Erythroblast (primary cell): ENCODE measurements at regions not wholly inside any gene's neighbourhood (a gene's known extent, or its start where the extent isn't known, plus 50 kb on each side); places are given as distances from the start of the nearest gene placed in this dataset.

Source experiments
- GATA1 ChIP-seq: IDR thresholded peaks from 2 replicates; pipeline ENCODE4 v1.6.1; 2011; ENCODE audit warnings: low read depth, mild to moderate bottlenecking, control low read depth, low read length, moderate library complexity
- POLR2A ChIP-seq: IDR thresholded peaks from 2 replicates; pipeline ENCODE4 v1.6.1; 2011; ENCODE audit warnings: mild to moderate bottlenecking, low read length

DNA sequence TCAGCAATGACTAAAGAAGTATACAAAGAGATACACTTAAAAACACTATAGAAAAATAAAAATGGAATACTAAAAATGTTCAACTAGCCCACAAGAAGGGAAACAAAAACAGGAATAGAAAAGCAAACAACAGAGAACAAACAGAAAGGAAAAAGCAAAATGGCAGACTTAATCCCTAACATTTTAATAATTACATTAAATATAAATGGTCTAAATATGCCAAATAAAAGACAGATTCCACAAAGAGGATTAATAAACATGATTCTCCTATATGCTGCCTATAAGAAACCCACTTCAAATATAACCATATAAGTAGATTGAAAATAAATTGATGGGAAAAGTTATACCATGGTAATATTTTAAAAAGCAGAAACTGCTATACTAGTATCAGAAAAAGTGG, 83.5 kb upstream of the GPR45 start:
- TF ChIP-seq POLR2A (no peak), GATA1 (no peak)
